HPDE6-E6E7 (cell line): ENCODE measurements at regions not wholly inside any gene's neighbourhood (a gene's known extent, or its start where the extent isn't known, plus 50 kb on each side); places are given as distances from the start of the nearest gene placed in this dataset.

Experiments used
- DNase-seq: peaks from one replicate; pipeline ENCODE4 v3.0.0; 2011; ENCODE audit warnings: missing footprints; ENCODE audit errors: extremely low spot score

GRCh38 chr5:67417839-67418238 is 221.2 kb upstream of the CD180 start:
- no peak for DNase-seq

DNA sequence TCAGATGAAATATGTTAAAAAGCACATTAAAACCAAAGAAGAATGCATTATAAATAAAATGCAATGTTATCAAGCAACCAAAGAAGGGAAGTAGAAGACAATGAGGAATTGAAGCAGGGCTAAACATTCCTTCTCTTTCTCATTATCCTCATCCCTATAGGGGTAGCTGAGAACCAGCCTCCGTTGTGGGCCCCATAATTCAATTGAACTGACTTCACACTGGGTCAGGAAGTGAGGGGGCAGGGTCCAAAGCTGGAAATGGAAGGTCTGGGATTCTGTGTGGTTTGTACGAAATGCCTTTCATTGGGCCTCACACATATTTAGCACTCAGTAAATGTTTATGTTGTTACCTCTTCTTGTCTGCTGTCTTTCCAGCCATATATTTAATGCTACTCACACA is 220.4 kb upstream of the CD180 start:
- DNase-seq, result no peak

- DNase-seq, result no peak
Measured at GRCh38 chr5:67416133-67416937, 219.7 kb upstream of the CD180 start.

GRCh38 chr5:67414712-67415111 is 218.1 kb upstream of the CD180 start:
- no peak for DNase-seq

DNA sequence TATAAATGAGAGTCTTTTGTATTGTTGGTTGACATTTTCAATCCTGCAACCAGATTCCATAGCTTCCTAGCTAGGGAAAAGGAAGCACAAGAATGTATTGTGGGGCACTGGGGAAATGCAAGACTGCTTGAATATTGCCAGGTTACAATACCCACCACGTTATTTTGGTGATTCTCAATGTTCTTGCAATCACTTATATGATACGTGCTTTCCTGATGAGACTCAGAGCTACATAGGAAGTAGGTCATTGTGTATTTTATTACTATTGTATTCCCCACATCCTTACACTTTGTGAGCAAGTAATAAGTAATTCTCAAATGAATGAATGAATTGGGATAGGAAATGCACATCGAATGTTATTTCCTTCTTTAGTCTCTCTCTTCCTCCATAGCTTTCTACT is 217.1 kb upstream of the CD180 start:
- DNase-seq, result no peak

DNA sequence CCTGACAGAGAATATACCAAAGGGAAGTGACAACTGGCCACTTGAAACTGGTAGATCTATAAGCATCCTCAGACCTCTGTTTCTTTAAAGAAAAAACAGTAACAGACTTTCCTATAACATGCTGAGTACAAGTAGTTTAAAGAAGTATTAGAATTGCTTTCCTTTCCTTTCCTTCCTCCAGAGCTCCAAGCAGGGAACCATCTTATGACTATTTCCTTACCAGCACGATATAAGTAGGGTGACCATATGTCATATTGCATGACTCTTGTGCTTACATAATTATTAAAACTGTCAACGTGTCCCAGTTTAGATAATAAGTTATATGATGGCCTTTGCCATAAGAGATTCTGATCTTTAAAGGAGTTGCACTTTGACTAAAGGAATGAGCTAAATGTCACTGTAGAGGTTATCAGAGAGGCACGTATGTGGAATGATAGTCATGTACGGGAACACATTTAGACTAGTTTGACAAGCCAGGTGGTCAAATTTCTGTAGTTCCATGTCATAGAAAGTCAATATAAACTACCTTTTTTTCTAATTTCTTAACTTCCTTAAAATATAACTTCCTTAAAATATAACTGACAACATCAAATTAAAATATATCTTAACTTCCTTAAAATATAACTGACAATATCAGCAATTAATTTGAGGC is 212.7 kb upstream of the CD180 start:
- no peak for DNase-seq

DNA sequence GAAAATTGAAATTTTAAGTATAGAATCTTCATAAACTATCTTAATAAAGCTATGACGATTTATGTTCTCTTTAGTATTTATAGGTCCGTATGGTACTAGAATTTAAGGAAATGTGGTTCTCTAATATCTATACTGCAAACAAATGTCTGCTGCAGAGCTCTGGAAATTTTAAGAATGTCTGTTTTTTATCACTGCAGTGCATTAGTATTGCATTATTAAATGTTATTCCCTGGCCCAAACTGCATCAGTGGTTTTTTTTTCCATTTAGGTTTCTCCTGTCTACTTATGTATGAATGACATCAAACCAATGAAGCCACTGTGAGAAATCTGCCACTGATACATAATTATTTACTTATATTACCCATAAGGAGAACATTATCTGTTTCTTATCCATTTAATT is 211.4 kb upstream of the CD180 start:
- DNase-seq, result no peak

DNA sequence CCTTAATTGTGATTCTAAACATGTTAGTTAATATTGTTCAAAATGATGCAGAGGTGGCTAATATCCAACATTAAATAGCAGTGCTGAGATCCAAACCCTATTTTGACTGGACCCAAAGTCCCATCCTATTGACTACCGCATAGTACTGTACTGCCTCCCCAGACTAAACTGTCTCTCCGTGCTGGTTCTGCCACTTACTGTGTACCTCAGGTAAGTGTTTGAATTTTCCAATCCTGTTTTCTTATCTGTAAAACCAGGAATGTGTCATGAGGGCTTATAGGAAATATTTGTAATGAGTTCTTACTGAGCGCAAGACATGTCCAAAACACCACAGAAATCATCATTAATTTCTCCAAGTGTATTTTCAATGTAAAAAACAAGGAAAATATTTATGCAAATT is 209.2 kb upstream of the CD180 start:
- DNase-seq, result no peak

DNA sequence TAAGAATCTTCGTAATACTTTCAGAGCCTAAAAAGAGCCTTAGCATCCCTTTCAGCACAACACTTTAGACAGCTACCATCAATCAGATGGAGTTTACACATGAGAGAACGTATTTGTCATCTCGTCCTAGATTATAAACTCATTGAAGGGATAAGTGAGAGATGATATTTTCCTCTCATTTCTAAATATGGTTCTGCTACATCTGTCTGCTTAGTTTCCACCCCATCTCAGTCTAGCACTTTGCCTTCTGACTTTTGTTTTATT is 208.4 kb upstream of the CD180 start:
- no peak for DNase-seq

DNA sequence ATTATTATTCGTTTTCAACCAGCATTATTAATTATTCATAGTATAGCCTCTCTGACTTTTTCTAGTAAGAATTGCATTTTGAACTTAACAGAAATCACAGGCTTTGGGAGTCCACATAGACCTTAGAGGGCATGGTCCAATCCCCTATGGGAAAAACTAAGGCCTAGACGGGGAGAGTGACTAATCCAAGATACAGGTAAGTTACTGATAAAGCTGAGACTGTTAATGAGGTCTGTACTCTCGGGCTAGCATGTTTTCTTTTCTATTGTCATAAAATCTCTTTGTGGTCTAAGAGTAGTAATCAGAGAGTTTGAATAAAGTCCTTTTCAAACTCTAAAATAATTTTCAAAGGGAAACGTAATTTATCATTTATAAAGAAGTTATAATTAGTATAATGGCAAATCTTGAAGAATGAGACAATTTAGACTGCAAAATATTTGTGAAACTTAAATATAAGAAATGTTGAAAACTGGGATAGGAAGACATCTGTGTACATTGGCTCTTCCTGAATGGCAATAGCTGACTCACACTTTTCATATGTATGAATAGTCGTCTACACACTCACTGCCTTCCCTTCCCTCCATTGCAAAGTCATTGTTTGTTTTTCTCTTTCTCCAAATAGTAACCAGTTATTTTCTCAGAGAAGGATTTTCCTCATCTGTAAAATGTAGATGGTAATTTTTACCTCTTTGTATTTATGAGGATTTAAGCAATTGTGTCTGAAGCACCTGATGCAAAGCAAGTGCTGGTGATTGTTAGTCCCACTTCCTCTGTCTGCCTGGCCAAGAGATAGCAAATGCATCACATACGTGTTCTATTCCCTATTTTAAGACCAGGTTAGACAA is 207.9 kb upstream of the CD180 start:
- DNase-seq, result peak; percentile 34

GRCh38 chr5:67402526-67402925 is 205.9 kb upstream of the CD180 start:
- no peak for DNase-seq

DNA sequence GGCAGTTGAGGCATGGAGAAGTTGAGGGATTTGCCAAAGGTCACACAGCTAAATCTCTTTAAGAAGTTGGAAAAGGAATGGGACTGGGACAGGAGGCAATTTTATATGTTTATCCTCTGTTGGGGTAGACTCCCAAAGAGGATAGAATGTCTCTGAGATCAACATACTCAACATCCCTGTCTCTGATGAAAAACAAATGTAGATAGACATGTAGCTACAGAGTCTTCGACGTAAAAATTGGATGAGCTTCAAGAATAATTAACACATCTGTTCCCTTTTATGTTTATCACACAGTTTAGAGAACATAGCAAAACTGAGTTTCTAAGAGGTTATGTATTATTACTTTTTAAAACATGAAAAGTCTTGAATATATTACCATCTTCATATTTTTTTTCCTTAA is 204.6 kb upstream of the CD180 start:
- DNase-seq, result no peak

- no peak for DNase-seq
Measured at GRCh38 chr5:67400752-67401151, 204.2 kb upstream of the CD180 start.

DNA sequence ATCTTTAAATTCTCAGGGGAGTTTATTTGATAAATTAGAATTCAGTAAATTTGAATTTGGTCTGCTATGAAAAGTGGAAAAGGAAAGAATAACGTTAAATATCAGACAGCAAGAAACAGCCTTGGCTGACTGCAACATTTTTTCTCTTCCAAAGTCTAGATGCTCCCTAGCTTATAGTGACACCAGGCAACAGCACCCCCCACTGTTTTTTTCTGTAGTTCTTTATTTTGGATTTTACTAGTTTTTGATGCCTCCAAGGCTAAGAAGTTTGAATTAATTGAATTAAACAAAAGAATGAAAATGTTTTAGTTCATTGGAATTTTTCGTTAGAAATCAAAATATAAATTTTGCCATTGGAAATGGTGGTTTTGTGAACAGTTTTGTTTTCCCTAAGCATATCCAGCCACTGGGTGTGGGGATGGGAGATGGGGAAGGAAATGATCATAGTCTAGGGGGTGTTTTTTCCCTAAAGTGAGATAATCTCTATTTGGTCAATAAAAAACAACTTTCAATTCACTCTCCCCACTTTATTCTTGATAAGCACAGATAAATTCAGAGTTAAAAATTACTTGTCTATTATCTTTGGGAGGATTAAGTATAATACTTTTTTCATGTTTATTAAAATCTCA is 199.3 kb upstream of the CD180 start:
- no peak for DNase-seq

DNA sequence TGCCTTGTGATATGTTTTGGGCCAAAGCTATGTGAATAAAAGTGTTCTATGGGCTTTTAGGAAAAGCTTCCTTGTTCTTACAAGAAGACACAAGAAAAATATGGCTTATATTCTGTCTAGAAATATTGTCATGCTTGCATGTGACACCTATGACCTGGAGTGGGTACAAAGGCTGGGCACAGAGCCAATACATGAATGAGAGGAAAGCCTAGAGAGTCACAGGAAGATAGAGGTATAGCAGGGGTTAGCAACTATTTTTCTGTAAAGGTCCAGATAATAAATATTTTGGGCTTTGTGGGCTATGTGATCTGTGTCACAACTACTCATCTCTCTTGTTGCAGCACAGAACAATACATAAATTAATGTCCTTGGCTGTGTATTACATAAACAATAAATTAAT is 196.6 kb upstream of the CD180 start:
- DNase-seq, result no peak

DNA sequence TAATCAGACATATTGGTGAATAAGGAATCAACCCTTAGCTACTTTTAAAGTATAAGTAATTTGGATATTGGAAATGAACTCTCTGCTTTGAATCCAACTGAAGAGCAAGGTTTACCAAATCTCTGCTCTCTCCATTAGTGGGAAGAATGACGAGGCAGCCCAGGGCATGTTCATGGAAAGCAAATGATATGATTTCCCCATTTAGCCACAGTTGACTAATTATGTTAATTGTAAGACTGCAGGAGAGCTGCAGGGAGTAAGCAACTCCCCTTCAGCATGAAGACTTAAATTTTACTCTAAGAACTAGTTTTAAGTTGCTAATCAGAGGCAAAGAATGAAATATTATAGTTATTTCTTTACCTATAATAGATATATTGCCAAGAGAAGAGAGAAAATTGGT is 194.3 kb upstream of the CD180 start:
- no peak for DNase-seq

DNA sequence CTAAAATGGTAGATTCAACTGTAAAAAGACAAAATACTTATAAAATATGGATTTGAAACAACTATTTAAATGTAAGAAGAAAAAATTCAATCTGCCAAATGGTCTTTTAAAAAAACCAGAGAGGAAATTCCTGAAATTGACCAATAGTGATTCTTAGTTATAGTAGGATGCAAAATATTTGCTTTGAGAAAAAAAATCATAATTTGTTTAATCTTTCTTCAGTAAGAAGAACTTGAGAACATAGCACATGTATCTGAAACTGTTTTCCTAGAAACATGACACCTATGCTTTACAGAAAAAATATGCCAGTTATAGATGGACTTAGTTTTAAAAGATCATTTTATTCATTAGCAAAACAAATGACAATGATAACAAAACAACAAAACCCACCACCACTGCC is 186.9 kb upstream of the CD180 start:
- no peak for DNase-seq

DNA sequence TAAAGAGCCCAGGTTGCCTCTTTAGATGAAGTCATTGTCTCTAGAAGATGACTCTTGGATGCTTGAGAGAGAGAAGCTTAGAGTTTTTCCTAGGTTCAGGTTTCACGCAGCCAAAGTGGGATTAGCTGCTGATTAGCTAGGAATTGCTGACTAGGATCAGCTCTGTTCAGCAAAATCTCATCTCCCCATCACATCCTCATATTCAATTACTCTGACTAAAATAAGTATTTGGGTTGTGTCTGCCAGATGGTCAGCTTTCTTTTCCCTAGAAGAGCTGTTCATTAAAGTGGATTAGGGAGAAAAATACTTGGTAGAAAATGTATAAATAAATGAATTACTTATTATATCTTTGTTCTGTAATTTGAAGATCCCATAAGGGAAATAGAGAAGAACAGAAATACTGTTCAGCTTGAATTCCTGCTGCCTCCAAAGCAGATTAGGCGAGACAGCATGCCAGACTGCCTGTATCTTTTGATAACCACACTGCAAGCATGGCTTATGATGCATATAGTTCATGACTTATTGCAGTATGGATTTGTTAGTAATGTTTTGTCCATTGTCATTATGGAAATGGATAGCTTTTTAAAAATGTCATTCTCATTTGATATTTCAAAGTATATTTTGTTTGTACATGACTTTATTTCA is 184.8 kb upstream of the CD180 start:
- no peak for DNase-seq

GRCh38 chr5:67380431-67380830 is 183.8 kb upstream of the CD180 start:
- no peak for DNase-seq

DNA sequence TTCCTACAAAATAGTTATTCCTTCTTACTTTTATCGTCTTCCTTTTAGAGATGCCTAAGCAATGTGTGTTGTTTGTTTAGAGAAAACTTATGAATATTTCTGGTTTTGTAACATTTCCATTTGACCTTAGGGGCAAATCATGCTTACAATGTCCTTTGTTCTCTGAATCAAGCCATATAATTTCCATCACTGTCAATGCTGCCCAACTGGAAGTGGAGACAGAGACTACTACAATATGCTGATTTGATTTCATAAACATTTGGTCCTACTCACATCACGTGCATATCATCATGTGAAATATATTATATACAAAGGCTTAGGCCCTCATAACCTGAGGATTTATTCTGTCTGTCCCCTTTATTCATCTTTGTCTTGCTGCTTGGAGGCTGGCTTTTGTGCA is 183.2 kb upstream of the CD180 start:
- DNase-seq, result no peak

DNA sequence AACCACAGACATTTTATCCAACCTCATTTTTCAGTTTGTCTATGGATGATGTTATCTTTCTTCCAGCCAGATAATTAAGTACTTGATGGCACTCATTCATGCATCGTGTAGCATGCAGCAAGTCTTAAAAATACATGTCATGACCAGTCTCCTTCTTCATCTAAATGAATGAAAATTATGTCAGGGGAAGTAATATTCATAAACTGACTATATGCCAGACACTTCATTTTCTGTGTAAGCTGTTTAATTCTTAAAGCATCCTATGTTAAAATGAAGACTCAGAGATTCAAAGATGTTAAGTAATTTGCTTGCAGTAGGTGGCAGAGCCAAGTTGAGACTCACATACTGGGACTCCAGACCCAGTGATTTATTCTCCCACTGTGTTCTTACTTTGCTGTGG is 181.7 kb upstream of the CD180 start:
- DNase-seq, result no peak

GRCh38 chr5:67377631-67378030 is 181.0 kb upstream of the CD180 start:
- DNase-seq, result no peak
